NCI-H1417 (cell line): ENCODE measurements at regions not wholly inside any gene's neighbourhood (a gene's known extent, or its start where the extent isn't known, plus 50 kb on each side); places are given as distances from the start of the nearest gene placed in this dataset.

Source experiments
- DNase-seq, 3 experiments: peaks; one replicate each; lab custom pipeline; 2025; lab: John Stamatoyannopoulos, UW

GRCh38 chr4:123747016-123747415, 350.4 kb downstream of the SPRY1 start:
- DNase-seq = no peak

- no peak for DNase-seq
Observed at GRCh38 chr4:123748806-123749205, 352.2 kb downstream of the SPRY1 start.

GRCh38 chr4:123749383-123749782, 352.8 kb downstream of the SPRY1 start:
- DNase-seq = no peak

- no peak for DNase-seq
Observed at GRCh38 chr4:123750044-123750443, 353.4 kb downstream of the SPRY1 start.

DNA sequence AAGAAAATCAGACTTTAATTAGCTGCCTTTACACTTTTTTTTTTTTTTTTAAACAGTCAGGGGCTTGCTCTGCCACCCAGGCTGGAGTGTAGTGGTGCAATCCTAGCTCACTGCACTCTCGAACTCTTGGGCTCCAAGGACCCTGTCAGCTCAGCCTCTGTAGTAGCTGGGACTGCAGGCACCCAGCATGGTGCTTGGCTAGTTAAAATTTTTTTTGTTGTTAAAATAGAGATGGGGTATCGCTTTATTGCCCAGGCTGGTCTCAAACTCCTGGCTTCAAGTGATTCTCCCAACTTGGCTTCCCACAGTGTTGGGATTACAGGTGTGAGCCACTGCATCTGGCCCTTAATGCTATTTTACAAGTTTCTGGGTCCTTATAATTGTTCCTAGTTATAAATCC, 359.1 kb downstream of the SPRY1 start:
- DNase-seq = no peak

DNA sequence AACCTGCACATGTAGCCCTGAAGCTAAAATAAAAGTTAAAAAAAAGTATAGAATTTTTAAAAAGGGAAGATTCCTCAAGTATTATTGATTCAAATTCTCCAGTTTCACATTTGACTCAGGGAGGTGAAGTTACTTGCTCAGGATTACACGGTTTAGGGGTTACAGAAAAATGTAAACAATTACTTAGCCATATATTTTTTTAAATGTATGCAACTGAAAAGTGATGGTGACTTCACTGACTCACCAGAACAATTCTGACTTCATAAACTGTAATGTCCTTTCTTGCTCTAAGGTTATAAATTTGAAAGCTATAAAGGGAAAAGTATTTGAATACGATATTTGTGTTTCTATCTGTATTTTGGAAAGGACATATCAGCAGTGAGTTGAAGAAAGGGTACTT, 371.2 kb downstream of the SPRY1 start:
- DNase-seq = no peak

DNA sequence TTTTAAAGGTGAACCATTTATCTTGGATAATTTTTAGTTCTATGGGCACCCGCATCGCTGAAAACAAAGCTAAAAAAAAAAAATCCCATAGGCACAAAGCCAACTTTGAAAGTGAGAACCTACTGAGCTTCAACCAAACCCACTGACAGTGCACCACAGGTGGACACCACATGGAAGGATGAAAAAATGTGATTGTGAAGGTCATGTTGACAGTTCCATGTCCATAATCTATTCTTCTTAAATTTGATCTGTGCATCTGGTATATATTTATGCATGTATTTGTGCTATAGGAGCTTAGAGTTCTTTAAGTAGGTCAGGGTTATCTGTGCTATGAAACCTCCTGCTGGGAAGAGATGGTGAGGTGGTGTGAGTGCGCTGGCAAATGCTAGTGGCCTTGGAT, 374.3 kb downstream of the SPRY1 start:
- DNase-seq = no peak

DNA sequence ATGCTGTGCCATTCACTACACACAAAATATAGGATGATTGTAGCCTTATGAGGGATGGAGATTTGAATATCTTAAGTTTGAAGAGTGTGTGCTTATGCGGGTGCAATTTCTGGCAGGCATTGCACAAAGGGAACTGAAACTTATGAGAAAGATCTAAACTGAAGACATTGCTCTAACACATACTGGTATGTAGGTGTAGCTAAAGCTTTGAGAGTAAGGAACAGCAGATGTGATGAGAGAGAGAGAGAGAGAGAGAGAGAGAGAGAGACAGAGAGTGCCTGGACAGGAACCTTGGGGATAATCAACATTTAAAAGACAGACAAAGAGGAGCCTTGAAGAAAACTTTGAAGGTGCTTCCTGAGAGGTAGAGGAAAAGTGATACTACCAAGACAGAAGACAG, 379.7 kb downstream of the SPRY1 start:
- no peak for DNase-seq

DNA sequence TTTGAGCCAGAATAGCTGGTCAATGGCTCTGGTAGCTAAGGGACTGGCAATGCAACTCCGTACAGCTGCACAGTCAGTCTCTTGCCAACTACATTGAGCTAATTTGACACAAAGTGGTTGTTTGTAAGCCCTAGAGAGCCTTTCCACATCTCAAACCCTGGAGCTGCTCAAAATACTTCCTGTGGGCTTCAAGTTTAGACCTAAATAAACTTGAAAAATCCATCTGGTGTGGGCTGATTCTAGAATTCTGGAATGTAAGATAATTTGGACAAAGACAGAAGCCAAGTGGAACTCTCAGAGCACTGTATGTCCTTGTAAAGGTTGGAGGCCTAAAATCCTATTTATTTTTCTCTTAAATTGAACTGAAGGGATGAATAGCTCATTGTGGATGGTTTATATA, 380.8 kb downstream of the SPRY1 start:
- no peak for DNase-seq

DNA sequence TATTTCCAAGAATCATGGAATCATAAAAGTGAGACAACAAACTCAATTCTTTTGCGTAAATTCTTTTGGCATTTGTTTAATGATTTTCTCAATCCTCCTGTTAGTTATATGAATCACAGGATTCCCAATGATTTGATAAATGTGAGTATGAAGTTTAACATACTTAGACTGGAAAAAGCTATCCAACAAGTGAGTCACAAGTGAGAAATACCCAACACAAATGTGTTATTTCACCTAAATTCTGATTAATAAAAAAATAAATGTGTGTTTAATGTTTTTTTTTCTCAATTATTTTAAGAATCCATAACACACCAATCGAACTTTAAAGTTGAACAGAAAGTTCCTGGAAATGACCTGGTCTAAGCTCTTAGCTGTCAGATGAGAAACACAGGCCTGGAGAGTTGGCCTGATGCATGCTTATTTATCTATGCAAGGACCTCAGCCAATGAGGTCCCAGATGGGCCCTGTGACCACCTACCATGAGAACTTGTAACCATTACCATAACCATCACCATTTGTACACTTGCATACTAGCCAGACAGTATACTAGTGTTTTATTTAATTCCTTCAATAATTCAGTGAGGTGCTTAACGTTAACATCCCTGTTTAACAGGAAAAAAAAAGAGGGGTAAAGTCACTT, 386.7 kb downstream of the SPRY1 start:
- no peak for DNase-seq

DNA sequence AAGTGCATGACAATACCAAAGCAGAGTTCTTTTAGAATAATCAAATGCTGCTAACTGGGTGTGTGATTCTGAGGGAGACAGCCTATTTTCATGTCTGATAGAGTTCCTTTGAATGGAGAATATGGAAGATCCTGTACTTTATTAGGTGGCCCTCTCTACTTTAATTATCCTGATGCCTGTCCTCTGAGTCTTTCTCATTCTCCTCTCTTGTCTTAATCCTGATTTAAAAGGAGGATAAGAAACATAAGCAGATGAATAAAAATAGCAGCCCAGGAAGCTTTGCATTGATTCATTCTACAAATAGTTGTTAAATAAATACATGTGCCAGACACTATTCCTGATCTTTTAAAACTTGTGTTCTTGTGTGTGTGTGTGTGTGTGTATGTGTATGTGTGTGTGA, 387.3 kb downstream of the SPRY1 start:
- DNase-seq = no peak

DNA sequence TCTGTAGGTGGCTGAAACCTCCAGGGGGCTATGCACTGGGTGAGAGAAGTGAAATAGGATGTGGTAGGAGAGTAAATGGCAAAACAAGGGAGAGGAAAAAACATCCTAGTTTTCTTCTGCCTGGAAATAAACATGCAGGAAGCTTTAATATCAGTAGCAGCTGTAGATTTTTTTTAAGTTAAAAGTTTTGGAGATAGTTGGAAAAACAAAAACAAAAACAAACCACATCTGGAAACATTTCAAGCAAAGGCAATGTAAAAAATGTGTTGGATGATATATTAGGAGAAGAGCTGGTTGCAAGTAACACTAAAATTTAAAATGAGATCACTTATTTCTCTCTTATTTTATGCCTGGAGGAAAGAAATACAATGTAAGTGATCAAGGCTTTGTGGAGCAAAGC, 388.0 kb downstream of the SPRY1 start:
- no peak for DNase-seq

GRCh38 chr4:123785538-123785937, 388.9 kb downstream of the SPRY1 start:
- DNase-seq = no peak

DNA sequence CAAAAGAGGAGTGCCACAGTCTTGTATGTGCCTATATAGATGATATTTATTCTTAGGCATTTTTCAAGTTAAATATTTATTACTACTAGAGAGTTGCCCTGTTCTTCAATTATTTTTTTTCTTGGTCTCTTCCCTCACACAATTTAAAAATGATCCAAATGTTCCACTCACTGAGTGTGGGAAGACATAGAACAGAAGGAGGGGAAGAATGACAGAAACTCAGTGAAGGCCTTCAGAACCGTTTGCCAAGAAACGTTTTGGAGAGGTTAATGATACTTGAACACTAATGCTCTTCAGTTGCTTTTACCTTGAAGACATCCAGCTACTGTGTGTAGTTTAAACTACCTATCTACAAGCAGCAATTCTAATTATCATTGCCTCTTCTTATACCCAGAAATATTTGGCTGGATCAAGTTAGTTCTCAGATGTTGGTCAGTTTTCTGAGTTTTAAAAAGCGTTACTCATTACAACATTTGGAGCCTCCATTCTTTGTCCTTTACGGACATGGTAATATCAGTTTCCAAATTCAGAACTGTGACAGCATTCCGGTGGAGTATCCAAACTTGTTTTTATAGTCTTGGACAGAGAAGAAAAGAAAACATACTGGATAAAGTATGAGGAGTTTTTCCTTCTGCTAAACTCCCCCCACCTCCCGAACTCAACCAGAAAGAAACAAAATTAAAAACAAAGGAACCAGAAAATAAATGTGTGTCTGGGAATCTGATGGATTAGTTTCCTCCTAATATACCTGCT, 389.7 kb downstream of the SPRY1 start:
- DNase-seq = no peak

GRCh38 chr4:123786920-123787319, 390.3 kb downstream of the SPRY1 start:
- no peak for DNase-seq

DNA sequence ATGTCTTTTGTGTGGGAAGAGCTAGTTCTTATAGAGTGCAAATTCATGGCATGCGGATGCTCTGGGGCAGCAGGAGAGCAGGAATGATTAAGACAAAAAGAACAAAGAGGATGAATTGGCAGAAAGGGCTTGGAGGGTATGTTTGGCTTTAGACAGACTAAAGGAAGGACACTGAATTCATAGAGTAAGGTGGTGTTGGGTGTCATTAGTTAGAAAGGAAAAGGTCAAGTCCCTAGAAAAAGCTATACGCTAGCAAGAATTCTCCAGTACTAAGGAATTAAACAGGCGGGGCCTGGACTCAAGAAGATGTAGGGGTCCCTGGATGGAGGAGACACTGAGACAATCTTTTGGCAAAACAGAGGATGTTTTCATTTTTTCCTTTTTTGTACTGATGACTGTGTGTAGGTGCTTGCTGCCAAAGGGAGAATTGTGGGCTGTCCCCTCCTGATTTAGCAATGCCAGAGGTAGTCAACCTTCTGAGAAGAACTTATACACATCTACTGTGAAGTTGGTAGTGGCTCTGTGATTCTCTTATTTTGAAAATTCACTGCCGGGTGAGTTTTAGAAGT, 391.0 kb downstream of the SPRY1 start:
- no peak for DNase-seq

DNA sequence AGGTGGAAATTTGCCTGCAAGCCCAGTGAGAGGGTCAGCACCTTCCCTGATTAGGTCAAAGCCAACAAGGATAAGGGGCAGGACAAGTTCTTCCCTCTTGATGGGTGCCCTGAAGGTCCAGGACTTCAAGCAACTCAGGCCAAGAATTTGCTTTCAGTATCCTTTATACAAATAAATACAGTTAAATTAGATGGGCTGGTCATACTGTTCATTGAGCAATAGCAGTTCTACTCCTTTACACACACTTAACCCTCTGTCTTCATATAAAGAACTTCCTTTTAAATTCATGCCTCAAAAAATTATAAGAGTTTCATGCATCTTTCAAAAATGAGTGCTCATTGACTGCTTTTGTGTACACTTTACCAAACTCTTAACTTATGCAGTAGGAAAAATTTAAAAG, 392.0 kb downstream of the SPRY1 start:
- DNase-seq = no peak

- no peak for DNase-seq
Observed at GRCh38 chr4:123790681-123791080, 394.1 kb downstream of the SPRY1 start.

- no peak for DNase-seq
Observed at GRCh38 chr4:123802082-123802645, 405.6 kb downstream of the SPRY1 start.

- no peak for DNase-seq
Observed at GRCh38 chr4:123802933-123803332, 406.3 kb downstream of the SPRY1 start.

- no peak for DNase-seq
Observed at GRCh38 chr4:123804196-123804721, 407.7 kb downstream of the SPRY1 start.

DNA sequence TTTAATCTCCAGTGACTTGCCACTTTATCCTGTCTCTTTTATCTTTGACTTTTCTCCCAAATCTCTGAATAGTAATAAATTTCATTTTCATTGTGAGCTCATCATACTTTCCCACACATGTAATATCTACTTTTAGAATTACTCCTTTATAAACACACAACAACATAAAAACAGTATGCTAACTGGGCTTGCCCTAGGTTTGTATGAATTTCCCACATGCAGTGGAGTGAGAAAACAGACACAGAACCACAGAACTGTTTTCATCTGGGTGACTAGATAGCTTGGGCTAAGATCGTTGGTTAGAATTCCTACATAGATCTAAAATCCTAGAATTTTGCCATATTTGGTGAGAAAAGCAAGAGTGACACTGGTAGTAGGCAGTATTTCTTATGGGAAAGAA, 409.5 kb downstream of the SPRY1 start:
- DNase-seq = no peak

- no peak for DNase-seq
Observed at GRCh38 chr4:123807187-123807586, 410.6 kb downstream of the SPRY1 start.
